ENCODE measurements at regions not wholly inside any gene's neighbourhood (a gene's known extent, or its start where the extent isn't known, plus 50 kb on each side); places are given as distances from the start of the nearest gene placed in this dataset.

GRCh38 chr5:4097199-4097598, 501.6 kb downstream of the IRX1 start:
- TF ChIP-seq CTCF (IDR thresholded peaks at IDR 0.05; ENCODE audit: low read length) (no peak), EZH2 (optimal IDR thresholded peaks at IDR 0.05; ENCODE audit: low read depth, low read length) (no peak)

Measured in MM.1S (cell line).